DOHH2 (cell line): ENCODE measurements at regions not wholly inside any gene's neighbourhood (a gene's known extent, or its start where the extent isn't known, plus 50 kb on each side); places are given as distances from the start of the nearest gene placed in this dataset.

Source experiments
- EZH2phosphoT487 ChIP-seq: fragments of 200-600 bp; sonication (generic); IDR thresholded peaks from 2 replicates; pipeline ENCODE4 v1.6.1; 2017; ENCODE audit warnings: borderline replicate concordance, mild to moderate bottlenecking, antibody characterized with exemption, low read length, moderate library complexity, mixed read lengths
- TF ChIP-seq, protein P1 (sequence below): fragments of 200-600 bp; sonication (generic); IDR thresholded peaks from one replicate; pipeline ENCODE4 v1.5.1; 2014; ENCODE audit warnings: antibody characterized with exemption, mild to moderate bottlenecking, low read depth, low read length; ENCODE audit not compliant: poor library complexity, severe bottlenecking

DNA sequence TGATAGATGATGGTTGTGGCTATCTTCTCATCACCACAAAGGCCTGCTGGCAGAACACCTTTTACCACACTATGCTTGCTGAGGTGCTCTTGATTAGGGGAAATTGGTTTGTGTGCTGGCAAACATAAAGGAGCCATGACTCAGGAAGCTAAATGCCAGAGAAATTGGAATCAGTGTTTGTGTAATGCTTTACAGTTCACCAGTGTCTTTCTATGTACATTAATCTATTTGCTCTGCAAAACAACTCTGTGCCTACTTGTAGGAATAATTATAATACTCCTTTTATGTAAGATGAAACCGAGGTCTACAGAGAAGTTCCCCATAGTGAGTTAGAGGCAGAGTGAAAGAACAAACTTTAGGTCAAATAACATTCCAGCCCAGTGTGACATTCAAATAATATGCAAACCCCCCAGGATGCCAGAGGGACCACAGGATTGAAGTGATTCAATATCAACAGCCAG lies 390.5 kb upstream of the HTR2A start:
- TF ChIP-seq, protein P1, sequence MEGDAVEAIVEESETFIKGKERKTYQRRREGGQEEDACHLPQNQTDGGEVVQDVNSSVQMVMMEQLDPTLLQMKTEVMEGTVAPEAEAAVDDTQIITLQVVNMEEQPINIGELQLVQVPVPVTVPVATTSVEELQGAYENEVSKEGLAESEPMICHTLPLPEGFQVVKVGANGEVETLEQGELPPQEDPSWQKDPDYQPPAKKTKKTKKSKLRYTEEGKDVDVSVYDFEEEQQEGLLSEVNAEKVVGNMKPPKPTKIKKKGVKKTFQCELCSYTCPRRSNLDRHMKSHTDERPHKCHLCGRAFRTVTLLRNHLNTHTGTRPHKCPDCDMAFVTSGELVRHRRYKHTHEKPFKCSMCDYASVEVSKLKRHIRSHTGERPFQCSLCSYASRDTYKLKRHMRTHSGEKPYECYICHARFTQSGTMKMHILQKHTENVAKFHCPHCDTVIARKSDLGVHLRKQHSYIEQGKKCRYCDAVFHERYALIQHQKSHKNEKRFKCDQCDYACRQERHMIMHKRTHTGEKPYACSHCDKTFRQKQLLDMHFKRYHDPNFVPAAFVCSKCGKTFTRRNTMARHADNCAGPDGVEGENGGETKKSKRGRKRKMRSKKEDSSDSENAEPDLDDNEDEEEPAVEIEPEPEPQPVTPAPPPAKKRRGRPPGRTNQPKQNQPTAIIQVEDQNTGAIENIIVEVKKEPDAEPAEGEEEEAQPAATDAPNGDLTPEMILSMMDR = no peak
- TF ChIP-seq EZH2phosphoT487 = no peak
